ENCODE measurements at regions not wholly inside any gene's neighbourhood (a gene's known extent, or its start where the extent isn't known, plus 50 kb on each side); places are given as distances from the start of the nearest gene placed in this dataset.

- TF ChIP-seq CTCF (conservative IDR thresholded peaks at IDR 0.05 in 1 of 2, IDR thresholded peaks at IDR 0.05 in 1 of 2; ENCODE audit: extremely low read depth in 1 of 2, insufficient read depth in 1 of 2, low read depth in 1 of 2, low read length in 2 of 2) = no peak
- TF ChIP-seq EZH2 (IDR thresholded peaks at IDR 0.05; ENCODE audit: borderline replicate concordance, low read length) = no peak
These were observed 177.3 kb upstream of the ADAMTSL1 start for GRCh38 chr9:18296702-18297055.
